Ectodermal cell (in vitro differentiated cells): ENCODE measurements at regions not wholly inside any gene's neighbourhood (a gene's known extent, or its start where the extent isn't known, plus 50 kb on each side); places are given as distances from the start of the nearest gene placed in this dataset.

Experiments used
- H3K27ac ChIP-seq: 2 replicates; pipeline ENCODE4 v1.7.0; 2013; ENCODE audit warnings: mild to moderate bottlenecking, low read depth, low read length; ENCODE audit not compliant: insufficient read depth, poor library complexity, severe bottlenecking
- H3K27me3 ChIP-seq: 2 replicates; pipeline ENCODE4 v1.7.0; 2013; ENCODE audit warnings: mild to moderate bottlenecking, low read length; ENCODE audit not compliant: insufficient read depth, control insufficient read depth, poor library complexity, severe bottlenecking
- H3K36me3 ChIP-seq: one replicate; pipeline ENCODE4 v1.7.0; 2013; ENCODE audit warnings: low read length; ENCODE audit not compliant: control insufficient read depth, insufficient read depth
- H3K4me1 ChIP-seq: one replicate; pipeline ENCODE4 v1.7.0; 2013; ENCODE audit warnings: low read length; ENCODE audit not compliant: control insufficient read depth, insufficient read depth
- H3K4me3 ChIP-seq: 2 replicates; pipeline ENCODE4 v1.7.0; 2013; ENCODE audit warnings: low read depth, low read length, control low read depth; ENCODE audit not compliant: insufficient read depth
- H3K9me3 ChIP-seq: 2 replicates; pipeline ENCODE4 v1.7.0; 2013; ENCODE audit warnings: mild to moderate bottlenecking, low read length, moderate library complexity; ENCODE audit not compliant: control insufficient read depth
- WGBS, 2 experiments: methylation state at CpG; one replicate each; pipeline ENCODE4 v1.1.7; 2013; ENCODE audit warnings: missing lambda C conversion rate in 2 of 2; 5-methylcytosine and 5-hydroxymethylcytosine counted together

DNA sequence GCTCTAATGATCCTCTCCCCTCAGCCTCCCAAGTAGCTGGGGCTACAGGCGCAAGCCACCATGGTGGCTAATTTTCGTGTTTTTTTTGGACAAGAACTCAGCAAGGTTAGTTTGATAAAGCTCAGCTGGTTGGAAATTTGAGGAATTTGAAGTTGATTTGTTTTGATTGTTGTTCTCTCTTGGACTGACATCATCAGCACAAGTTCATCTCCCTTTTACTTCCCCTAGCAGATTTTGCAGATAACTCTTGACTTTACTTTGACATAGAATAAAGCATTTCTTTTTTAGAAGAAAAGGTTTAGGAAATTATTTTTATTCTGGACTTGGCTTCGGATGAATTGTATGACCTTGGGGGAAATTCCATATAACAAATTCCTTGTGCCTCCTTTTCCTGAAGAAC, 74.9 kb upstream of the DLX2 start:
- 92% methylated on average over 2 of the region's 3 CpGs for WGBS, 2 experiments

DNA sequence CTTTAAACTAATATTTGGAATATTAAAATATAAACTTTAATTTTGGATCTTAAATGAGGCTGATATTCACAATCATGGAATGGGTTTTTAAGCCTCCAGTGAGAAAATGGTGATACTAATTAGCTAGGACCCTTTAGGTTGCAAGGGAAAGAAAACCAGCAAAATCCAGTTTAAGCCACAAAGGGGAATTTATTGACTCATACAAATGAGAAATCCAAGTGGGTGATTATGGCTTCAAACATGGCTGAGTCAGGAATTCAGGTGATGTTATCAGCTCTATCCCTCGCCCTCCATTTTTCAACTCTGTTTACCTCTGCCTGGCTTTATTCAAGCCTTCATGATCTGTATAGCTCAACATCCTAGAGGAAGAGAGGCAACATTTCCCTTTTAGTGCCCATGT, 75.3 kb upstream of the DLX2 start:
- peaks cover 5% of the 10 kb centered on the region for H3K27me3 ChIP-seq
- no peaks in the 10 kb centered on the region for H3K9me3 ChIP-seq
- no peaks in the 10 kb centered on the region for H3K36me3 ChIP-seq
- peaks cover 4% of the 10 kb centered on the region for H3K4me1 ChIP-seq
- H3K4me3 ChIP-seq, result no peak overlapping the region
- no peak overlapping the region for H3K27ac ChIP-seq
- 94 to 97% methylated on average over 1 of the region's 1 CpG for WGBS, 2 experiments

More for the DNA sequence above, 74.9 kb upstream of the DLX2 start:
- no peaks in the 10 kb centered on the region for H3K36me3 ChIP-seq
- H3K9me3 ChIP-seq, result no peaks in the 10 kb centered on the region
- no peak overlapping the region for H3K4me3 ChIP-seq
- peaks cover 9% of the 10 kb centered on the region for H3K27me3 ChIP-seq
- H3K4me1 ChIP-seq, result peaks cover 4% of the 10 kb centered on the region
- H3K27ac ChIP-seq, result no peak overlapping the region

DNA sequence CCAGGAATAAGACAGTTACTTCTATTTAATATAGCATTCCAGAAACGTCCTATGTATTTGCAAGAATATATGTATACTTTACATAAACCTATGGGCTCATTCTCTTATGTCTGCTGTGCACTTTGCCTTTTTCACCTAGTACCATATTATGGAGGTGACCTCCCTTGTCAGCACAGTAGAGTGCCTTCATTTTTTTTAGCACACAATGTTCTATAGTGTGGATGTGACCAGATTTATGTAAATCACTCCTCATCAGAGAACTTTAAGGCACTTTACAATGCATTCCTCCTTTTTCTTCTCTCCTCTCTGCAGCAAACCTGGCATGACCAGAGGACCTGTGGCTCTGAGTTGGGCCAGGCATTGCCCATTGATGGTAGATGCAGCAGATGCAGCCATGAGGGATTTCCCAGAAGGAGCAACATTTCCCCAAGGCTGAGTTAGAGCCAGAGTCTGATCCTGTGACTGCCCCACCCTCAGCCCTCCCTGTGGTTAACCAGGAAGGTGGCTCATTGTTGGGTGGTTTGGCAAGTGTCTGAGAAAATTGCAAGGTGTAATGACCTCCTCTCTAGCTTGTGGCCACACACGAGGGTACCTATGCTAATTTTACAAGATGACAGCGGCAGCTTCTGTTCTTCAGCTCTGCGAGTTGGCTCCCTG, 76.5 kb upstream of the DLX2 start:
- 67 to 71% methylated on average over 2 to 3 of the region's 4 CpGs for WGBS, 2 experiments
- Histone ChIP-seq H3K9me3 (no peaks in the 10 kb centered on the region), H3K4me1 (peaks cover 4% of the 10 kb centered on the region), H3K36me3 (no peaks in the 10 kb centered on the region), H3K27ac (no peak overlapping the region), H3K4me3 (no peak overlapping the region), H3K27me3 (no peaks in the 10 kb centered on the region)

DNA sequence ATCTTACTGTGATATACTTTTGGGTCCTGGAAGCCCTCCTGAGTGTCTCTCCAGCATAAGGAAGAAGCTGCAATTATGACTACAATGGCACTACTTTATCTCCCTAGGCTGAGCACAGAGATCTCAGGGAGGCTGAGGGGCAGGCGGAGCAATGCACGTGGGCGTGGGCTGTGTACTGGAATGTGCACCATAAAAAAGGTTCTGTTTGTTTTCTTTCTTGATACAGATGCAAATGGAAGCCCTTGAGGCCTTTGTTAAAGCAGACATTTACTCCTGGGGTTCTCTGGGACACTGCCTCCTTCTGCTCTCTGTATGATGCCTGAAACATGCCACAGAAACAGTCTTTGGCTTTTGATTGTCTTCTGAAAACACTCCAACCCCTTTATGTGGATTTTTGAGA, 79.1 kb upstream of the DLX2 start:
- H3K4me3 ChIP-seq, result no peak overlapping the region
- H3K9me3 ChIP-seq, result no peaks in the 10 kb centered on the region
- H3K36me3 ChIP-seq, result no peaks in the 10 kb centered on the region
- 10 to 14% methylated on average over 3 of the region's 3 CpGs for WGBS, 2 experiments
- peaks cover 4% of the 10 kb centered on the region for H3K4me1 ChIP-seq
- H3K27ac ChIP-seq, result peak overlapping the region; percentile 38
- H3K27me3 ChIP-seq, result no peaks in the 10 kb centered on the region

DNA sequence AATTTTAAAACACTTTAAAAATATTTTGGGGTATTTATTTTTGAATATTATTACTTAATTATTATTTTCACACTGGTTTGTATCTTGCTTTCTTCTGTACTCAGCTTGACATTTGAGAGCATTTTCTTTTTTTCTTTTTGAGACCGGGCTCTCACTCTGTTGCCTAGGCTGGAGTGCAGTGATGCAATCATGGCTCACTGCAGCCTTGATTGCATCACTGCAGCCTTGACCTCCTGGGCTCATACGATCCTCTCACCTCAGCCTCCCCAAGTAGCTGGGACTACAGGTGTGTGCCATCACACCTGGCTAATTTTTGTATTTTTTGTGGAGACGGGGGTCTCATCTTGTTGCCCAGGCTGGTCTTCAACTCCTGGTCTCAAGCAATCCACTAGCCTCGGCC, 79.9 kb upstream of the DLX2 start:
- H3K9me3 ChIP-seq, result no peaks in the 10 kb centered on the region
- H3K27ac ChIP-seq, result no peak overlapping the region
- no peaks in the 10 kb centered on the region for H3K36me3 ChIP-seq
- 90 to 91% methylated on average over 4 of the region's 4 CpGs for WGBS, 2 experiments
- H3K27me3 ChIP-seq, result no peaks in the 10 kb centered on the region
- H3K4me3 ChIP-seq, result no peak overlapping the region
- peaks cover 4% of the 10 kb centered on the region for H3K4me1 ChIP-seq

DNA sequence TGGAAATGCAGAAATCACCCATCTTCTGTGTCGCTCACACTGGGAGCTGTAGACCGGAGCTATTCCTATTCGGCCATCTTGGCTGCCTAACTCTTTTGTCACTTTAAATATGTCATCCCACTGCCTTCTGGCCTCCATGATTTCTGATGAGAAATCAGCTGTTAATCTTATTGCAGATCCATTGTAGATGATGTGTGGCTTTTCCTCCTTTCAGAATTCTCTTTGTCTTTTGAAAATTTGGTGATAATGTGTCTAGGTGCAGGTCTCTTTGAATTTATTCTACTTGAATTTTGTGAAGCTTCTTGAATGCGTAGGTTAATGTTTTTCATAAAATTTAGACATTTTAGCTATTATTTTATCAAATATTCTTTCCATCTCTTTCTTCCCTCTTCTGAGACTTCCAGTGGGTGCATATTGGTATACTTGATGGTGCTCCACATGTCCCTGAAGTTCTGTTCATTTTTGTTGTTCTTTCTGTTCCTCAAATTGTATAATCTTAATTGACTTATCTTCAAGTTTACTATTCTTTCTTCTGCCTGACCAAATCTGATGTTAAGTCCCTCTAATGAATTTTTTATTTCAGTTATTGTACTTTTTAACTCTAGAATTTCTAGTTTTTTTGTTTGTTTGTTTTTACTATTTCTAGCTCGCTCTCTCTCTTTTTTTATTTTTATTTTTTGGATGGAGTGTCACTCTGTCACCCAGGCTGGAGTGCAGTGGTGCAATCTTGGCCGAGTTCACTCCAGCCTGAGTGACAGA, 90.8 kb upstream of the DLX2 start:
- H3K4me3 ChIP-seq, result no peak overlapping the region
- 91 to 93% methylated on average over 4 to 6 of the region's 6 CpGs for WGBS, 2 experiments

DNA sequence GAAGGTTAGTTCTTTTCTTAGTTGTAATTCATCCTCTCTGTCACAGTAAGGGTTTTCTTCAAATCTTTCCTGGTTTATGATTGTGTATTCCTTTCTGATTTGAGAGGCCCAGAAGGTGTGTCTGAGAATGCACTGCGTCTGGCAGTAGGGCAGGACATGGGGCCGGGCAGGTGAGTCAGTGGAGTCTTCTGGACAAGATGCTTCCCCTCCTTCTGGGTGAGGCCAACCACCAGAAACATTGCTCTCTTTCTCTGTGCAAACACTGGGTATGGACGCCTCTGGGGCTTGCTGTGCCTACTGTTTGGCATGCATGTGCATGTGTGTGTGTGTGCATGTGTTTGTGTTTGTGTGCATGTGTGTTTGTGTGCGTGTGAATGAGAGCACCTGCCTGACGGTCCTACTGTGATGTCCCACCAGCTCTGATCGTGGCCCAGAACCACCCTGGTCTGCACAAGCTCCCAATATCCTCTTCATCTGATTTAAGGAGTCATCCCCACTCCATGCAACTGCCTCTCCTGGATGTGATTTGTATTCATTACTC, 93.2 kb upstream of the DLX2 start:
- H3K27ac ChIP-seq, result no peak overlapping the region
- no peaks in the 10 kb centered on the region for H3K4me1 ChIP-seq
- H3K4me3 ChIP-seq, result no peak overlapping the region
- H3K9me3 ChIP-seq, result no peaks in the 10 kb centered on the region
- H3K27me3 ChIP-seq, result no peaks in the 10 kb centered on the region
- H3K36me3 ChIP-seq, result no peaks in the 10 kb centered on the region
- 81 to 84% methylated on average over 6 of the region's 6 CpGs for WGBS, 2 experiments

More for the DNA sequence above, 90.8 kb upstream of the DLX2 start:
- H3K9me3 ChIP-seq, result no peaks in the 10 kb centered on the region
- H3K27me3 ChIP-seq, result no peaks in the 10 kb centered on the region
- no peaks in the 10 kb centered on the region for H3K36me3 ChIP-seq
- H3K27ac ChIP-seq, result no peak overlapping the region
- H3K4me1 ChIP-seq, result no peaks in the 10 kb centered on the region

DNA sequence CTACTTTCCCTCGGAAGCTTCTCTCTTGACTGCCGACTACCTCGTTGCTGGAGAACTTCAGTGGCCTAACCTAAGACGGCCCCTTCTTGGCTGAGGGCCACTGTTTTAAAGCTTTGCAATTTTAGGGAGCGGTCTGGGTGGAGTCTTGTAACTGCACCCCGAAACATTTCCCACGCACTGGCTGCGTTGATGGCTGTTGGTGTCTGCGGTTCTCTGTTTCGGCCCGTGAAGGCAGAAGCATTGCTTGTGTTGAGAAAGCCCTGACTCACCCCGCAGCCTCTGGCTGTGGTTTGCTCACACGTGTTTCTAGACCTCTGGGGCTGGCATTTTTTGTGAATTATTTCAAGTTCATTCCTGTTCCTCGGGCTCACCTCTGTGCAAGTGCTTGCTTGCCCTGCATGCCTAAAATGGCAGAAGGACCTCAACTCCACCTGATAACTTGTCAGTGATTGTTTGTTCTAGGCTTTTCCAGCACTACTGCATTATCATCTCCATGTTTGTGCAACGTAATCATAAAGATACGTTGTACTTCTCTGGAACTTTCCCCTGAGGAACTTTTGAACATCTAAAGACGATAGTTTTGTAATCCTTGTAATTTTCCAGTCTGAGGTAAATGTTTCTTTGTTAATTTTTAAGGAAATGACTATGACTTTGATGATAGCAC, 94.2 kb upstream of the DLX2 start:
- H3K27ac ChIP-seq, result no peak overlapping the region
- H3K4me1 ChIP-seq, result no peaks in the 10 kb centered on the region
- no peaks in the 10 kb centered on the region for H3K36me3 ChIP-seq
- H3K9me3 ChIP-seq, result no peaks in the 10 kb centered on the region
- 91 to 92% methylated on average over 17 of the region's 17 CpGs for WGBS, 2 experiments
- H3K27me3 ChIP-seq, result no peaks in the 10 kb centered on the region
- H3K4me3 ChIP-seq, result no peak overlapping the region

DNA sequence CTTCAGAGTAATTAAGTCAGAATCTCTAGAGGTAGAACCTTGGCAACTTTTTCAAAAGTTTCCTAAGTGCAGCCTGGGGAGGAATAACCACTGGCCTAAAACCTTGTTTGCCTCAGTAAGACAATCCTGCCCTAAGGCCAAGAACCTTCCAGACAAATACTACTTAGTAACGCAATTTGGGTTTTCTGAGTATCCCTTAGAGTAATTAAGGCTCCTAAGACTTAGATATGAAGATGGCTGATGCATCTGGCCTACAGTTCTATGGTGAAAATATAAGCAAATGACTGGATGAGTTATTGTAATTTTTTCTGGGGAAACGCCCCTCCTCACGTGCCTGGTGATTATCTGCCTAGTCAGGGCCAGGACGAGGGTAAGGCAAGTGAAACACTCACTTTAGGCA, 95.7 kb upstream of the DLX2 start:
- 94 to 100% methylated on average over 4 of the region's 4 CpGs for WGBS, 2 experiments
- Histone ChIP-seq H3K27me3 (no peaks in the 10 kb centered on the region), H3K4me1 (no peaks in the 10 kb centered on the region), H3K9me3 (no peaks in the 10 kb centered on the region), H3K36me3 (no peaks in the 10 kb centered on the region), H3K27ac (no peak overlapping the region), H3K4me3 (no peak overlapping the region)

DNA sequence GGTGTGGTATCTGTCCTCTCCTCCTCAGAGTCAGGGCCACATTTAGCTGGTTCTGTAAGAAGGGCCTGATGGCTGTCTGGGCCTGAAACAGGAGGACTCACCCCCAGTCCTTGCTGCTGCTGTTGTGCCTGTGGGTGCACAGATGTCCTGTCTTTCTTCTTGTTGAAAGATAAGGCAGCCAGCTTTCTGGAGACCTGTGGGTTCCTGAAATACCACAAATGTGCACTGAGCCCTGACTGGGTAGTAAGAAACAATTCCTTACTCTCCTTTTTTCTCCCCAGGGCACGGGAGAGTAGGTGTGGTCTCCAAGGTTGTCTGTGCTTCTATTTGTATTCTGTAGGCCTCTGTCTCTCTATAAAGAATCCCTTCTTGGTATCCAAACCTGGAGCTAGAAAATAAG, 96.2 kb upstream of the DLX2 start:
- Histone ChIP-seq H3K36me3 (no peaks in the 10 kb centered on the region), H3K9me3 (no peaks in the 10 kb centered on the region), H3K4me1 (no peaks in the 10 kb centered on the region), H3K27me3 (no peaks in the 10 kb centered on the region), H3K4me3 (no peak overlapping the region), H3K27ac (no peak overlapping the region)
- 80 to 100% methylated on average over 1 of the region's 1 CpG for WGBS, 2 experiments
